GM11168 (cell line): ENCODE measurements at regions not wholly inside any gene's neighbourhood (a gene's known extent, or its start where the extent isn't known, plus 50 kb on each side); places are given as distances from the start of the nearest gene placed in this dataset.

Source experiments
- in situ Hi-C: fragments of 300-500 bp; cut with MboI; formaldehyde crosslinking; loops from one replicate; pipeline ENCODE4 v1.12.0; 2022; ENCODE audit warnings: low sequenced_read_pairs; ENCODE audit not compliant: unreplicated experiment

DNA sequence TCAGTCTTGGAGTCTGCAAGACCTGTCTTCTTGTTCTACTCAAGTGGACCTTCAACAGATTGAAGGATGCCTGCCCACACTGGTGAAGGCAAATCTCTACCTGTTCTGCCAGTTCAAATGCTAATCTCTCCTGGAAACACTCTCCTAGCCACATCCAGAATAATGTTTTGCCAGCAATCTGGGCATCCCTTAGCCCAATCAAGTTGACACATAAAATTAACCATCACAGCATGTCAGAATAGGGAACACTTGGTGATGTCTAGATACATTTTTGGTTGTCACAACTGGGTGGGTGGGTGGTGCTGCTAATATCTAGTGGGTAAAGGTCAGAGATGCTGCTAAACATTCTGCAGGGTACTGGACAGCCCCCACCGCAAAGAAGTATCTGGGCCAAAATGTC, 744.9 kb upstream of the SOX9 start:
- in situ Hi-C loops, result no loop called here

DNA sequence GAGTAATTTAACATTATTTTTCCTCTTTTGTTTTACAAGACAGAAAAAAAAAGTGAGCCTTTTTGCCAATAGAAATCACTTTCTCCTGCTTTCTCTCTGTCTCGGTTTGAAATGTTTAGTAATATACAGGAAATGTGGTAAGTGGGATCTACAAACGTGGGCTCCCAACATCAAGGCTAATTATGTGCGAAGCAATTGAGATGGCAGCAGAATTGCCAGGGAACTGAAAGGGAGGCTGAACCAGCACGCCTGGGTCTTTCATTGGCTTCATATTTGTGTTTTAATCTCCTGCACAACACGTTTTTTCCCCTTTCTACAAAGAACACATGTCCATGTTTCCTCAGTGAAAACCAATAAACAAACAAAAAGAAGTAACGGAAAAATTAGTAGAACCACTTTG, 743.9 kb upstream of the SOX9 start:
- in situ Hi-C loops, result no loop called here

DNA sequence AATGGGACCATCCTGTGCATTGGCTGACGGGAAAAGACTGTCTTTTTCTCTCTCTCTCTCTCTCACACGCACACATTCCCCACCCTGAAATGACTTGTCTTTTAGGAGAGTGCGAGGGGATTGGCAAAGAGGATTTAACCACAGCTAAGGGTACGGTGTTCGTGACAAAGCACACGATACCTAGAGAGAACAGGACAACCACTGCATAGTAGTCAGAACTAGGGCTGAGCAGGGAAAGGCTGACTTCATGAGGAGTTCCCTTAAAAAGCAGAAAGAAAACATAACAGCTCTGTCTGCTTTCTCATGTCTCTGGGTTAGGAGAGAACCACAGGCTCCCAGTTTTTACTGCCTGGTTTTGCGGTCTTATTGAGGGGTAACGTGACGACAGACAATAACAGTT, 742.8 kb upstream of the SOX9 start:
- in situ Hi-C loops, result no loop called here

DNA sequence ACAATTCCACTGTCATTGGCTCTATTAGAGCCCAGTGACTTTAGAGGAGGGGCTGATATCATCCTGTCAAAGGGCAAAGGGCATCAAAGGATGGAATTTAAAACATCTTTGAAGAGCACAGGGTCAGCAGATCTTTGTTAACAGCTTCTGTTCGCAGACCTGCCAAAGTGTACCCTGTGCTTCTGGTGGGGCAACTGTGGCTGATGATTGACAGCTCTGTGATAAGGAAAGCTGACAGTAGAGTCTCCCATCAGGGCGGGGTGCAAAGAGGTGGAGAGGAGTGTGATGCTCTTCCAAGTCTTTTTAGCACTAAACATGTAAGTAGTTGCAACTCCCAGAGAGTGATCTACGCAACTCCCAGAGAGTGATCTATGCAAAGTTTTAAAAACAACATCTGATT, 742.1 kb upstream of the SOX9 start:
- in situ Hi-C loops, result no loop called here

DNA sequence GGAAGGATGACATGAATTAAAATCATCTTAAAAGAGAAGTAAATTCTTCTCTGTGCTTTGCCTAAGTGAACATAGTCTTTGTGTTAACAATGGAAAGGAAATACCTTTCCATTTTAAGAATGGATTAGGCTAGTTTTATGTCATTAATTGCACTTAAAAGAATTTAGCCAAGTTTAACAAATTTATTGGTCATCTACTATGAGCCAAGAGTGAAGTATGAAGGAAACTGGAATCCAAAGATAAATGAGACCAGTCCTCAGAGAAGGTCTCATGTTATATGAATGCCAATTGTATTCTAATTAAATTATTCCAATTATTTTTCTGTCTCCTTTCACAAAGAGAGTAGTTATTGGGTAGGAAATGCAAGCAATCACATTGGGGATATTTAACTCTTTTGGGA, 741.3 kb upstream of the SOX9 start:
- in situ Hi-C loops, result no loop called here

DNA sequence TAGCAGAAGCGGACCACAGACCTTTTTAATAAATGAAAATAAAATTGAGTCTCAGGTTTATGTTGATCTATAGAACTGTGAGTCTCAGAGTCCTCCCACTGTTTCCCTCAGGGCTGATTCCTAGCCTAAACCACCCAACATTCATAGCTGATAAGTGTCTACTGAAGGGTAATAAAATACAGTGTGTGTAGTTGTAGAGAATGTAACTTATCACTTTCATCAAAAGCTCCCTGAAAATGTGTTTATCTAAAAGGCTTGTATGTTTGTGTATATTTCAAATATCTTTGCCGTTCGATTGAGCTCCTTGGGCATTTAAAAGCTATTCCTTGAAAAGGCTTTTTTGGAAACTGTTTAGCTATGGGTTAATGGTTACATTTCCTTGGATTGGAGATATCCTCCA, 740.3 kb upstream of the SOX9 start:
- in situ Hi-C loops, result no loop called here

DNA sequence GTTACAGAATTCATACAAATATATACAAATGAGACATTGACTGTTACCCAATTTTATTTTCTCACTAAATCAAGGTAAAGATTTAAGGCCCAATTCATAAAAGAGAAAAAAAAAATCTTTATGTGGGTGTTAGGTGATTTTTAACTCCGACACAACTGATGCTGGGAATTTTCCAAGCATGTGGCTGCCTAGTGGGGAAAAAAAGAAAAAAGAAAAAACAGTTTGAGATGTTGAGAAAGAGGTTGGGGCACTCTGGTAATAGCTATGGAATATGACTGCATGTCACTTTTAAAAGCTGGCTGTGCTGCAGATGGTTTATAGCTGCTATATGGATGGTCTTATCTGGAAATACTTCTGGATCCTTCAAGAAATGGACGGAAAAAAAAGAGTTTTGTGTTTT, 739.9 kb upstream of the SOX9 start:
- in situ Hi-C loops, result no loop called here

DNA sequence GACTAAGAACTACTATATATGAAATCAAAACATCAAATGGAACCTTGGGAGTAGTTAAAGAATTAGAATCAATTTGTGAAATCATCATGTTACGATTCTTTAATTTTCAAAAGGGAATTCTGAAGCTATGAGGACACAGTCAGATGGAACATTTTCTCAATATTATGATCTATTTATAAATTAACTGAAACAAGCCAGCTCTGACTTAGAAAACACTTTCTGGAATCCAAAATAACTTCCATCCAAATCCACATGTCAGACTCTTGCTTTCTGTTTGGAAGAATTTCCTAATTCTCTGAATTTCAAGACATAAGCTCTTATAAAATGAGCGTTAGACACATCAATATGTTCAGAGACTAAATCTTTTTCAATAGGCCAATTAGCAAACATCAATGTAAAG, 737.7 kb upstream of the SOX9 start:
- in situ Hi-C loops, result no loop called here

DNA sequence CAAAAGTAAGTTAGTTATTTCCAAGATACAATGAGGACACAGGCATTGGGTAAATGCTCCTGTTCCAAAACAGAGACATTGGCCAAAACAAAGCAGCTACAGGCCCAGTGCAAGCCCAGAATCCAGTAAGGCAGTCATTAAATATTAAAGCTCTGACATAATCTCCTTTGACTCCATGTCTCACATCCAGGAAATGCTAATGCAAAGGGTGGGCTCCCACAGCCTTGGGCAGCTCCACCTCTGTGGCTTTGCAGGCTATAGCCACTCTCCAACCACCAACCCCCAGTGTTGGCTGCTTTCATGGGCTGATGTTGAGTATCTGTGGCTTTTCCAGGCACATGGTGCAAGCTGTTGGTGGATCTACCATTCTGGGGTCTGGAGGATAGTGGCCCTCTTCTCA, 733.4 kb upstream of the SOX9 start:
- in situ Hi-C loops, result no loop called here

DNA sequence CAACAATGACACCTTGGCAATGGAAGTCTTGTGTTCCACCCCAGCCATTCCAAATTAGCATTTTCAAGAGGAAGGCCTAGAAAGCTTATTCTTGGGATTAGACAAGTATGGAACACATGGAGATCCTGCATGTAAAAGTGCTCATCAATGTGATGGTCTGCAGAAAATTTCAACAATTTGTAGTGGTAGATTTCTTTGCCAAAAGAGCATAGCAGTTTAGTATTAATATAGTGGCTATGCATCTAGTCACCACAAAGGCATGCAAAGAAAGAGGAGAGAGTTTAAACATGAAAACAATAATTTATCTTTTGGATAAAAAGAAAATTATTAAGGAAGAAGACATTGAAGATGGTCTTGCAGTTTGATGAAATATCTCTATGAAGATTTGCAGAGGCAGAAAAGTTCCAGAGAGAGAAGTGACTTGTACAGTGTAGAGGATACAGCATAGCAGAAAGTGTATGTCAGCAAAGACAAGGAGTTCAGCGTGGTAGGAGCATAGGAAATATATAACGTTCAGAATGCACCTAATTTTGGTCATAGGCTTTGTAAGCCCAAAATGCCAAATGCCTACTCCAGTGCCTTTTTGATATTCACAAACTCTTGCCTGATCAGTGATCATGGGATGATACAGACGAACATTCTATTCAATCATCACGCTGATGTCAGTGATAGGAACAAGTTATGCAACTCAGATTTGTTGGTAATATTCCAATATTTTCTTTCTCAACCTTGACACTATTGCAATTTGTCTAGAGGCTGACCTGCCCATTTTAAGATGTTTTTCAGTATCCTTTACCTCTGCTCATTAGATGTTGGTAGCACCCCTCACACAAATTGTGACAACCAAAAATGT, 727.9 kb upstream of the SOX9 start:
- in situ Hi-C loops, result no loop called here

DNA sequence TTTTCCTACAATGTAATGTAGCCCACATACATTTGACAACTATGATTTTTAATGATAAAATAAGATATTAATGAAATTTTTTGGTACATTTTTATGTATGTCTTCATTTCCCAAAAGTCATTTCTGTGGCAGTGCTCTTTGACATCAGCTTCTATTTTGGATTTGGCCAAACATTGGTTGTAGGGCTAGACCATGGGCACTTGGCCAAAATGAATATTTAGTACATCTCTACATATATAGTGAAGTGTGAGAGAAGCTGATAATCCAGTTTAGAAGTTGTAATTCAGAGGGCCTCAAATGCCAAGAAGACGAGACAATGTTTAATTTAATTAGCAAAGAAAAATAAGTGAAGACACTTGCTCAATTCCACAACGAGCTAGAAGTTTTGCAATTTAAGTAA, 724.9 kb upstream of the SOX9 start:
- in situ Hi-C loops, result no loop called here

DNA sequence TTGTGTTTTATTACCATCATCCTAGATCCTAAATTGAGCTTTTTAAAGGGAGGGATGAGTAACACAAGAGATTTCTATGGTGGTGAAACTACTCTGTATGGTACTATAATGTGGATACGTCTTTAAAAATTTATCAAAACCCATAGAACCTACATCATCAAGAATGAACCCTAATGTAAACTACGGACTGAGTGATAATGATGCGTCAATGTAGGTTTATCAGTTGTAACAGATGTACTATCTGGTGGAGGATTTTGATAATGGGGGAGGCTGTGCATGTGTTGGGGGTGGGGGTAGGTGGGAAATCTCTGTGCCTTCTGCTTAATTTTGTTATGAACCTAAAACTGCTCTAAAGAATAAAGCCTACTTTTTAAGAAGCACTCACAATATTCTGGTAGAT, 724.1 kb upstream of the SOX9 start:
- in situ Hi-C loops, result no loop called here

DNA sequence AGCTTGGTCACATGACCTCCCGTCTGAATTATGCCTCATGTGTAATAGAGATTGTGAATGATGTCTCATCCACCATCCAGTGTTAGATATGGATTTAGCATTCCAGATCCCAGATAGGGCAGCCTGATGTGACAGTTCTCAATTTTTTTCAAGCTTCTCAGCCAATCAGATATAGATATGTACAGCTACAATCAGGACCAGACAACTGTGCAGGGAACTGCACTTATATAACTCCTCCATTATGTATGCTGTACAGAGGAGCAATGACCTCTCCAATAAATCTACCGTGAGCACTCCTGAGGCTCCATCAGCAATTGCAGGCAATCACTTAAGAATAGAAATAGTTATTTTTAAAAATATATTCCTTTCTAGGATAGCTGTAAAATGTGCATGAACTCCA, 722.8 kb upstream of the SOX9 start:
- in situ Hi-C loops, result no loop called here

DNA sequence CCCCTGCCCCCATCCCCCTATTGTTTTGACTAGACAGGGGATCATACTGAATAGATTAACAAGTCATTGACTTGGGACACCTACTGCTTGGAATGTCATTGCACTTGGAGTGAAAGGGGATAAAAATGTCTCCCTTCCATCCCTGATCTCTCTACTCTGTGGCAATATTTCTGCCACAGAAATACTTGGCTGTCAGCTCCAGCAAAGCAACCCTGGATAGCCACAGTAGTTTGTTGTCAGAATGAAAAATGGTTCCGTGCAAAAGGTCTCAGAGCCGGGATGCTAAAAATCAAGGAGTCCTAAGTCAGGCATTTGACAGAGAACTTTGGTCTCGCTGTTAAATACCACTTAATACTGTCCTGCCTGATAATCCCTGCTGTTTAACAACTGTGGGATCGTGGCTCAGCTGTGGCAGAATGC, 722.0 kb upstream of the SOX9 start:
- in situ Hi-C loops, result no loop called here

DNA sequence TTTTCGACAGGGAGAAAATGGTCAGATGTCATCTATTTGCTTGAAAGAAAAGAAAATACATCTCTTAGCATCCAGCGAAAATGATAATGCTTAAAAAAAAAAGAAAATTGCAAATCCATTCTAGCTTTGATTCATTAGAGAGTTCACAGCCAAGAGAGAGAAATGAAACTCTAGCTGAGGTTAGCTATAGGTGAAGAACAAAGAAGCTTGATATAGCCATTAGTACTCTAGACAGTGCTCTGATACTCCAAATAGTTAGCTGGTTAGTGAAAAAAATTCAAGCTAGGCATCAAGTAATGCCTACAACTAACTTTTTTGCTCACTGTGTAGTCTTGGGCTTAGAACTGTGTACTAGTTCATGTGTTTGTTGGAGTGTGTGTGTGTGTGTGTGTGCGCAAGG, 721.6 kb upstream of the SOX9 start:
- in situ Hi-C loops, result no loop called here

DNA sequence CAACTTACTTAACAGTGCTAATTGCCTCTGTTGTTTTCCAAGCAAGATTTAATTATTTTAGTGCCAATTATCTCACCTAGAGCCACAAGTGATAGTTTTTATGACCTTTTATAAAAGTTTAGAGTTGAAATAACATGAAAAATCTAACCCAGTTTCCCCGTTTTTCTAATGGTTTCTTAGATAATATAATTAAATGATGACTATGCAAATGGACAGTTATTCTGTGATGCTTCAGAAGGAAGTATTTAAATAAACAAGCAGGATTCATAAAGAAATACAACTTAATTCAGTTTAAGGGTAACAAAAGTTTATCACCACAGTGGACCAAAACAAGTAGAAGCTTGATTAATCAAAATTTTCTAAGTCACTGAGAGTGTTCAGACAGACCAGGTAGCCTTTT, 721.2 kb upstream of the SOX9 start:
- in situ Hi-C loops, result no loop called here

DNA sequence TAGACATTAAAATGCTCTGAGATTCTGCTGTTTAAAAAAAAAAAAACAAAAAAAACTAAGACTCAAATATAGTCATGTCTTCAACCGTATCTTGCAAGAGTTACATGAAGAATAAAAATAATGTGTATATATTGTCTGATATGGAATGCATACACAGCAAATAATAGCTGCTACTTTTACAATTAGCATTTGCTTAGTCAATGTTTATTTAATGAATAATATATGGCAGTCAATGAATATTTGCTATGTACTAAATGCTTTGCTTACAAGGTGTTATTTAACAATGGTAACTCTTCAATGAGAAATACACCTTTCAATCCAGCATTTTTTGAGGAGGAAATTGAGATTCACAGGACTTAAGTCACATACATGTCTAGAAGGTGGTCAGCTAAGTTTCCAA, 718.8 kb upstream of the SOX9 start:
- in situ Hi-C loops, result no loop called here

DNA sequence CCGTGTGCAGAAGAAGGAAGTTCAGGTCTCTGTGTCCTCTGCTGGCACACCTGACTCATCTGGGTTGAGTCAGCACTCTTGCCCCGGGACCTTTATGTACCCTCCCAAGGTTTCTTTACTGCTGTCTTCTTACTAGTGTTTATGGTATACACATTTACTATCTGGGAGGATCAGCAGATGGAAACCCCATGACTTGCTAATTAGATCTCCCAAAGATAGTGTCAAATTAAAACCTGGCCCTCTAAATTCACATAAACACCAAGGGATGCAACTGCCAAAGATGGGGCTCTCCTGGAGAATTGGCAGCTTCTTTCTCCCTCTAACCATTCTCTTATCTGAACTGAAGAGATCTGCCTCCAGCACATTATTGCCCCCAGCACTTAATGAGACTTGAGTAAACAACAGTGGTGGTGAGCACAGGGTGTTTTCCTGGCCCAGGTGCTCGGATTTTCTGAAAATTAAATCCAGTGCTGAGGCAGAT, 718.1 kb upstream of the SOX9 start:
- in situ Hi-C loops, result no loop called here

DNA sequence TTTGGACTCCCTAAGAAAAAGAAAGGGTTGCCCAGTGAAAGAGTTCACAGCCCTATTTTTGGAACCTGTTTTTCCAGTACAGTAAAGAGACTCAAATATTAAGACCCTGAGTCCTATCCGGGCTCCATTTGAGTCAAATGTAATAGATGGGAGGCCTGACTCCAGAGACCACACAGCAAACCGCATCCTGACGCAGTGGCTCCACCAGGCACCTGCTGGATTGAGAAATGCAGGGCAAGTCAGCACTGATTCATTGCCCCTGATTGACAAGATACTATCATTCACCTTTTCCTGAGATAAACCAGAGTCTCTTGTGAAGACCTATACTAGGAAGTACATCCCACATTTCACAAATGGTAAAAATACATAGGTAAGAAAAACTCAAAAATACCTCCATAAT, 715.7 kb upstream of the SOX9 start:
- in situ Hi-C loops, result no loop called here

DNA sequence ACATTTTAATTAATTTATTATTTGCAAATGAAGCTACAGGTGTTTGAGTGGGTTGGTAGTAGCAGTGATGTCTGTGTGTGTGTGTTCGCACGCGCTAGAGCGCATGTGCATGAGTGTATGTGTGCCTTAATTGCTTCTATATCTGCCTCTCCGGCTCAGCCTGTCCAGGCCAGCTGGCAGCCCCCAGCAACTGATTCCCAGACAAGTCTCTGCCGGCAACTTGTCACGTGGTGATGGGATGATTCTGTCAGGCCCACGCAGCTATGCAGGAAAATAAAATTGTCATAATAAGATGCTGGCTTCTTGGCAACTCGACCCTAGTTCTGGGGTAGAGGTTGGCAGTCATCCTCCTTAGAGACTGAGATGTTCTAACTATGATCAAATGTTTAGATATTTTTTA, 712.8 kb upstream of the SOX9 start:
- in situ Hi-C loops, result no loop called here

DNA sequence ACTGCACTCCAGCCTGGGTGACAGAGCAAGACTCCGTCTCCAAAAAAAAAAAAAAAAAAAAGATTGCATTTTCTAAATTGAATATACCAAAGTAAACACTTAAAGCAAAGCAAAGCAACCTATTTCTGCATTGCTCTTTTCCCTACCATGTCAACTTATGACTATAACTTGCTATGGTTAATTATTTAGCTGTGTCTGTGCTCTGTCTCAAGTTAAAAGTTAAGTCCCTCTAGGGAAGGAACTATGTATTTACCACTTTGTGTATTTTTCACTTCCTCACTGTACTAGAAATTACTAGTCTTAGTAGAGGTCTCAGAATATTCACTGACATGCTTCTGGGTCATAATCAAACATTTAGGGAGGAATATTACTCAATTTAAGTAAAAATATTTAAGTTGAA, 711.7 kb upstream of the SOX9 start:
- in situ Hi-C loops, result no loop called here

DNA sequence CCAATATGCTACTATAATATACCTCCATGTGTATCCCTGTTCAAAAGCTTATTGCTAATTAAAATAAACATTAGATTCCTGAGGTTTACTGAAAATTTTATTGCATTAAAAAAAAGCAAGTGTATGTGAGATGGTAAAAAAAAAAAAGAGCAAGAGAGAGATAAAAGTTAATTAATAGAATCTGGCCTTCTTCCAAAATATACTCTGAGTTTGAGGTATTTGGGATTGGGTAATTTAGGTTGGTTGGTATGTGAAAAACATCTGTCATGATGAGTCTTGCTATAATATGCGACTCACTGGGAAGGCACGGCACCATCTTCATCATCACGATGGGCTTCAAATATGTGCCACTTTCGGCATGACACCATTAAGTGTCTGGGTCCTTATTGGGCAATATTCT, 711.1 kb upstream of the SOX9 start:
- in situ Hi-C loops, result no loop called here
